Smooth muscle cell (in vitro differentiated cells): ENCODE measurements at regions not wholly inside any gene's neighbourhood (a gene's known extent, or its start where the extent isn't known, plus 50 kb on each side); places are given as distances from the start of the nearest gene placed in this dataset.

Source experiments
- DNase-seq: peaks from one replicate; lab custom pipeline; 2025; ENCODE audit not compliant: unreplicated experiment; lab: John Stamatoyannopoulos, UW
- H2AFZ ChIP-seq: fragments of 200-600 bp; sonication (generic); 2 replicates; pipeline ENCODE4 v1.6.0; 2016; ENCODE audit warnings: antibody characterized with exemption, low read depth, mild to moderate bottlenecking
- H3F3A ChIP-seq: fragments of 200-600 bp; sonication (generic); 2 replicates; pipeline ENCODE4 v1.6.0; 2017; ENCODE audit warnings: antibody characterized with exemption, low read depth
- H3K27ac ChIP-seq: fragments of 200-600 bp; sonication (generic); 2 replicates; pipeline ENCODE4 v1.5.1; 2016; ENCODE audit warnings: low read depth, mild to moderate bottlenecking
- H3K27me3 ChIP-seq: fragments of 200-600 bp; sonication (generic); 2 replicates; pipeline ENCODE4 v1.6.1; 2016; ENCODE audit warnings: low read depth, mild to moderate bottlenecking
- H3K36me3 ChIP-seq: fragments of 200-600 bp; sonication (generic); 2 replicates; pipeline ENCODE4 v1.5.1; 2016; ENCODE audit warnings: low read depth
- H3K4me1 ChIP-seq: fragments of 200-600 bp; sonication (generic); 2 replicates; pipeline ENCODE4 v1.5.1; 2016; ENCODE audit warnings: low read depth
- H3K4me2 ChIP-seq: fragments of 200-600 bp; sonication (generic); 2 replicates; pipeline ENCODE4 v1.6.0; 2016; ENCODE audit warnings: mild to moderate bottlenecking
- H3K4me3 ChIP-seq: fragments of 200-600 bp; sonication (generic); 2 replicates; pipeline ENCODE4 v1.5.1; 2016; ENCODE audit warnings: mild to moderate bottlenecking
- H3K79me2 ChIP-seq: fragments of 200-600 bp; sonication (generic); 2 replicates; pipeline ENCODE4 v1.6.0; 2016; ENCODE audit warnings: low read depth, mild to moderate bottlenecking
- H3K9ac ChIP-seq: fragments of 200-600 bp; sonication (generic); 2 replicates; pipeline ENCODE4 v1.6.0; 2016; ENCODE audit warnings: low read depth
- H3K9me3 ChIP-seq: fragments of 200-600 bp; sonication (generic); replicated peaks from 2 replicates; pipeline ENCODE4 v1.5.1; 2016; ENCODE audit warnings: low read depth
- H4K20me1 ChIP-seq: fragments of 200-600 bp; sonication (generic); 2 replicates; pipeline ENCODE4 v1.6.0; 2016; ENCODE audit warnings: low read depth
- CTCF ChIP-seq: fragments of 200-600 bp; sonication (generic); IDR thresholded peaks from 2 replicates; pipeline ENCODE4 v1.5.1; 2017; ENCODE audit warnings: borderline replicate concordance, mild to moderate bottlenecking, antibody characterized with exemption; ENCODE audit not compliant: insufficient read depth, poor library complexity, severe bottlenecking
- WGBS: methylation state at CpG from one replicate; pipeline ENCODE4 v1.1.7; 2016; ENCODE audit warnings: low lambda C conversion rate; 5-methylcytosine and 5-hydroxymethylcytosine counted together

GRCh38 chr9:32171339-32171738, 213.1 kb upstream of the ACO1 start:
- Histone ChIP-seq H3K79me2 (no peaks in the 10 kb centered on the region), H3K27me3 (no peaks in the 10 kb centered on the region), H3K4me3 (no peak overlapping the region), H3K27ac (no peak overlapping the region), H3K9me3 (no peaks in the 10 kb centered on the region), H3K36me3 (no peaks in the 10 kb centered on the region), H3K4me1 (no peaks in the 10 kb centered on the region), H3K9ac (no peak overlapping the region), H3F3A (no peaks in the 10 kb centered on the region), H4K20me1 (no peaks in the 10 kb centered on the region), H3K4me2 (no peak overlapping the region), H2AFZ (no peak overlapping the region)
- WGBS = 27% methylated on average over 3 of the region's 3 CpGs
- no peak for TF ChIP-seq CTCF
- DNase-seq = no peak

- no peak overlapping the region for H2AFZ ChIP-seq
- TF ChIP-seq CTCF = no peak
These were observed 212.2 kb upstream of the ACO1 start for GRCh38 chr9:32172256-32172655.

GRCh38 chr9:32177396-32177795, 207.0 kb upstream of the ACO1 start:
- no peaks in the 10 kb centered on the region for H3K79me2 ChIP-seq
- H3K9me3 ChIP-seq = no peaks in the 10 kb centered on the region
- H3F3A ChIP-seq = no peaks in the 10 kb centered on the region
- no peak for TF ChIP-seq CTCF
- H3K4me2 ChIP-seq = no peak overlapping the region
- no peak overlapping the region for H3K9ac ChIP-seq
- H3K4me1 ChIP-seq = no peaks in the 10 kb centered on the region
- H3K27me3 ChIP-seq = no peaks in the 10 kb centered on the region
- H3K36me3 ChIP-seq = no peaks in the 10 kb centered on the region
- no peak overlapping the region for H3K4me3 ChIP-seq
- no peak overlapping the region for H2AFZ ChIP-seq
- H3K27ac ChIP-seq = no peak overlapping the region
- DNase-seq = no peak
- no peaks in the 10 kb centered on the region for H4K20me1 ChIP-seq
- 93% methylated on average over 3 of the region's 3 CpGs for whole genome bisulfite sequencing

More at GRCh38 chr9:32172256-32172655, 212.2 kb upstream of the ACO1 start:
- H3K36me3 ChIP-seq = no peaks in the 10 kb centered on the region
- no peak for DNase-seq
- no peak overlapping the region for H3K4me3 ChIP-seq
- no peak overlapping the region for H3K27ac ChIP-seq
- H3F3A ChIP-seq = no peaks in the 10 kb centered on the region
- no peaks in the 10 kb centered on the region for H3K27me3 ChIP-seq
- no peaks in the 10 kb centered on the region for H3K79me2 ChIP-seq
- no peaks in the 10 kb centered on the region for H3K4me1 ChIP-seq
- H3K9ac ChIP-seq = no peak overlapping the region
- H3K9me3 ChIP-seq = no peaks in the 10 kb centered on the region
- no peak overlapping the region for H3K4me2 ChIP-seq
- H4K20me1 ChIP-seq = no peaks in the 10 kb centered on the region

GRCh38 chr9:32180597-32180996, 203.8 kb upstream of the ACO1 start:
- H3K79me2 ChIP-seq = no peaks in the 10 kb centered on the region
- no peak overlapping the region for H2AFZ ChIP-seq
- no peak for DNase-seq
- H3K9ac ChIP-seq = no peak overlapping the region
- H3K27me3 ChIP-seq = no peaks in the 10 kb centered on the region
- H3K36me3 ChIP-seq = no peaks in the 10 kb centered on the region
- H3K27ac ChIP-seq = no peak overlapping the region
- no peaks in the 10 kb centered on the region for H4K20me1 ChIP-seq
- no peaks in the 10 kb centered on the region for H3K9me3 ChIP-seq
- H3K4me3 ChIP-seq = no peak overlapping the region
- H3K4me2 ChIP-seq = no peak overlapping the region
- no peak for TF ChIP-seq CTCF
- 98% methylated on average over 1 of the region's 1 CpG for WGBS
- no peaks in the 10 kb centered on the region for H3K4me1 ChIP-seq
- H3F3A ChIP-seq = no peaks in the 10 kb centered on the region
